GM12878 (cell line): ENCODE measurements at regions not wholly inside any gene's neighbourhood (a gene's known extent, or its start where the extent isn't known, plus 50 kb on each side); places are given as distances from the start of the nearest gene placed in this dataset.

Experiments
- ATAC-seq: fragments of 200-7000 bp; cut with Tn5 transposase; 3 replicates; pipeline ENCODE4 v1.9.1; 2020; ENCODE audit warnings: mild to moderate bottlenecking, moderate library complexity
- BruUV-seq: library from RNA; stranded (reverse); fragments of 400-500 nt; replicated peaks from 2 replicates; lab custom pipeline; 2021; lab: Mats Ljungman, UMichigan
- CTCF ChIA-PET: fragments of 300-600 bp; sonication (Branson Sonifier 250); formaldehyde crosslinking; extraction: SDS; loops from one replicate; lab custom pipeline; 2021; ENCODE audit warnings: inconsistent platforms; lab: Yijun Ruan, JAX
- POLR2A ChIA-PET: fragments of 350-600 bp; formaldehyde crosslinking; extraction: SDS; loops from one replicate; lab custom pipeline; 2021; ENCODE audit warnings: inconsistent platforms; lab: Charles Lee
- RAD21 ChIA-PET: fragments of 300-600 bp; sonication (Branson Sonifier 250); formaldehyde crosslinking; loops from one replicate; lab custom pipeline; 2023; ENCODE audit warnings: antibody characterized with exemption; ENCODE audit not compliant: unreplicated experiment; lab: Charles Lee
- SMC1A ChIA-PET: fragments of 300-600 bp; sonication (Branson Sonifier 250); formaldehyde crosslinking; loops from one replicate; lab custom pipeline; 2023; ENCODE audit not compliant: unreplicated experiment, uncharacterized antibody; lab: Charles Lee
- DNase-seq: peaks from one replicate; pipeline ENCODE4 v3.0.0-alpha.2; 2011; ENCODE audit warnings: low read depth, low spot score
- FAIRE-seq: peaks from 3 replicates; lab custom pipeline; 2011; peaks lifted over from hg19 to GRCh38; lab: Jason Lieb, UNC
- H2AFZ ChIP-seq: 2 replicates; pipeline ENCODE4 v1.6.0; 2011; ENCODE audit warnings: low read depth, low read length, control low read depth; ENCODE audit not compliant: control insufficient read depth
- H3K27ac ChIP-seq: 2 replicates; pipeline ENCODE4 v1.5.1; 2011; ENCODE audit warnings: control low read depth; ENCODE audit not compliant: control insufficient read depth, insufficient read depth
- H3K27me3 ChIP-seq, 2 experiments: replicated peaks in 1 of 2; 2 replicates each; pipeline versions ENCODE4 v1.6.0 to v1.6.1; 2011; ENCODE audit warnings: low read length in 1 of 2; ENCODE audit not compliant: control insufficient read depth in 2 of 2, insufficient read depth in 2 of 2
- H3K36me3 ChIP-seq, 2 experiments: 2 replicates each; pipeline ENCODE4 v1.5.1; 2011; ENCODE audit warnings: low read length in 1 of 2; ENCODE audit not compliant: control insufficient read depth in 2 of 2, insufficient read depth in 2 of 2
- H3K4me1 ChIP-seq: 2 replicates; pipeline ENCODE4 v1.6.1; 2011; ENCODE audit warnings: mild to moderate bottlenecking, low read length, moderate library complexity, mixed read lengths; ENCODE audit not compliant: control insufficient read depth, insufficient read depth
- H3K4me2 ChIP-seq: 2 replicates; pipeline ENCODE4 v1.6.0; 2011; ENCODE audit warnings: control low read depth; ENCODE audit not compliant: control insufficient read depth, insufficient read depth
- H3K4me3 ChIP-seq: fragments of 200-600 bp; sonication (generic); 2 replicates; pipeline ENCODE4 v1.5.1; 2016
- H3K79me2 ChIP-seq: 2 replicates; pipeline ENCODE4 v1.6.0; 2011; ENCODE audit warnings: low read length; ENCODE audit not compliant: control insufficient read depth, insufficient read depth
- H3K9ac ChIP-seq: 2 replicates; pipeline ENCODE4 v1.8.0; 2011; ENCODE audit warnings: low read length, control low read depth, mixed read lengths; ENCODE audit not compliant: control insufficient read depth, insufficient read depth
- H3K9me3 ChIP-seq: replicated peaks from 3 replicates; pipeline ENCODE4 v1.5.1; 2011; ENCODE audit warnings: mild to moderate bottlenecking, low read length; ENCODE audit not compliant: control insufficient read depth, insufficient read depth
- H4K20me1 ChIP-seq: 2 replicates; pipeline ENCODE4 v1.6.0; 2011; ENCODE audit not compliant: control insufficient read depth, insufficient read depth
- ASH2L ChIP-seq: fragments of 300-600, 200-600 bp; sonication (generic); IDR thresholded peaks from 2 replicates; pipeline ENCODE4 v1.6.1; 2017; ENCODE audit warnings: low read depth, mild to moderate bottlenecking, borderline replicate concordance
- ATF2 ChIP-seq: IDR thresholded peaks from 2 replicates; pipeline ENCODE4 v1.6.1; 2012; ENCODE audit warnings: low read length, inconsistent platforms
- ATF3 ChIP-seq: IDR thresholded peaks from 2 replicates; pipeline ENCODE4 v1.6.1; 2011; ENCODE audit warnings: low read depth, mild to moderate bottlenecking, low read length, moderate library complexity, borderline replicate concordance; ENCODE audit errors: extremely low read depth
- EED ChIP-seq: sonication (generic); IDR thresholded peaks from 2 replicates; pipeline ENCODE4 v1.6.1; 2016; ENCODE audit warnings: antibody characterized with exemption, low read depth
- FOXM1 ChIP-seq: IDR thresholded peaks from 2 replicates; pipeline ENCODE4 v1.6.1; 2012; ENCODE audit warnings: low read depth, mild to moderate bottlenecking, inconsistent platforms, low read length, moderate library complexity
- IRF5 ChIP-seq: fragments of 450-650 bp; IDR thresholded peaks from 2 replicates; pipeline ENCODE4 v1.6.1; 2017; ENCODE audit warnings: borderline replicate concordance
- MYC ChIP-seq: IDR thresholded peaks from 2 replicates; pipeline ENCODE4 v1.6.1; 2011; ENCODE audit warnings: mild to moderate bottlenecking, low read length, moderate library complexity, inconsistent platforms; ENCODE audit not compliant: insufficient read depth, insufficient replicate concordance, insufficient read length, severe bottlenecking
- NR2C2 ChIP-seq: IDR thresholded peaks from 2 replicates; pipeline ENCODE4 v1.6.1; 2011; ENCODE audit warnings: borderline replicate concordance, low read depth; ENCODE audit not compliant: control insufficient read depth, insufficient read length
- RB1 ChIP-seq: fragments of 450-650 bp; formaldehyde crosslinking; IDR thresholded peaks from 2 replicates; pipeline ENCODE4 v1.6.1; 2017; ENCODE audit warnings: mild to moderate bottlenecking, borderline replicate concordance
- REST ChIP-seq: IDR thresholded peaks from 2 replicates; pipeline ENCODE4 v1.6.1; 2012; ENCODE audit warnings: mild to moderate bottlenecking, low read depth, low read length
- SIN3A ChIP-seq: IDR thresholded peaks from 2 replicates; pipeline ENCODE4 v1.6.1; 2012; ENCODE audit warnings: low read depth, low read length, improper control_type of control experiment
- USF1 ChIP-seq: IDR thresholded peaks from 2 replicates; pipeline ENCODE4 v1.6.1; 2011; ENCODE audit warnings: borderline replicate concordance, low read depth, mild to moderate bottlenecking, moderate library complexity, mixed read lengths, low read length; ENCODE audit not compliant: insufficient read depth; ENCODE audit errors: extremely low read length
- ZNF384 ChIP-seq: IDR thresholded peaks from 2 replicates; pipeline ENCODE4 v1.6.1; 2012; ENCODE audit warnings: low read depth, mild to moderate bottlenecking, low read length, improper control_type of control experiment, borderline replicate concordance
- ZZZ3 ChIP-seq: IDR thresholded peaks from 2 replicates; pipeline ENCODE4 v1.6.1; 2011; ENCODE audit warnings: low read depth; ENCODE audit not compliant: control insufficient read depth, insufficient read length
- WGBS: methylation state at CpG from one replicate; pipeline ENCODE4 v1.1.6; 2016; ENCODE audit warnings: low lambda C conversion rate; ENCODE audit not compliant: insufficient replicate concordance, insufficient coverage; ENCODE audit errors: missing lambda C conversion rate; 5-methylcytosine and 5-hydroxymethylcytosine counted together
- in situ Hi-C: fragments of 300-500 bp; cut with MboI; formaldehyde crosslinking; loops from 9 replicates; pipeline ENCODE4 v1.14.3; 2018; ENCODE audit warnings: mixed read lengths
- intact Hi-C: fragments of 100-400 bp; cut with micrococcal nuclease; formaldehyde crosslinking; loops from one replicate; pipeline ENCODE4 v1.14.2; 2022; ENCODE audit not compliant: unreplicated experiment

GRCh38 chr13:22085001-22085400 is 414.1 kb downstream of the FGF9 start (continued):
- no peak for TF ChIP-seq REST
- no peak for TF ChIP-seq ZNF384
- no peak for TF ChIP-seq USF1

GRCh38 chr13:22086597-22087330 is 415.9 kb downstream of the FGF9 start:
- H4K20me1 ChIP-seq, result no peaks in the 10 kb centered on the region
- H3K36me3 ChIP-seq, result no peaks in the 10 kb centered on the region
- H3K79me2 ChIP-seq, result no peaks in the 10 kb centered on the region
- ATAC-seq (no peak), DNase-seq (no peak), FAIRE-seq (no peak)
- no peaks in the 10 kb centered on the region for H3K27me3 ChIP-seq
- H3K4me1 ChIP-seq, result no peaks in the 10 kb centered on the region
- H3K27ac ChIP-seq, result no peak overlapping the region
- POLR2A ChIA-PET, result no interaction called here
- RAD21 ChIA-PET, result no interaction called here
- intact Hi-C loops (no loop called here), in situ Hi-C loops (no loop called here)
- no peaks in the 10 kb centered on the region; the same call in 2 of the 3 replicates for H3K9me3 ChIP-seq
- SMC1A ChIA-PET, result no interaction called here
- WGBS, result 72% methylated on average over 10 of the region's 10 CpGs
- H3K4me3 ChIP-seq, result no peak overlapping the region
- H3K9ac ChIP-seq, result no peak overlapping the region
- no peak overlapping the region for H2AFZ ChIP-seq
- CTCF ChIA-PET, result no interaction called here
- H3K4me2 ChIP-seq, result no peak overlapping the region
- BruUV-seq, result no TSS peak
- TF ChIP-seq ATF3, result no peak
- no peak for TF ChIP-seq NR2C2
- no peak for TF ChIP-seq IRF5
- no peak for TF ChIP-seq ATF2
- no peak for TF ChIP-seq EED
- TF ChIP-seq ASH2L, result no peak
- no peak for TF ChIP-seq SIN3A
- no peak for TF ChIP-seq RB1
- no peak for TF ChIP-seq MYC
- TF ChIP-seq ZZZ3, result no peak
- no peak for TF ChIP-seq FOXM1
